CD14-positive monocyte (primary cell): ENCODE measurements at regions not wholly inside any gene's neighbourhood (a gene's known extent, or its start where the extent isn't known, plus 50 kb on each side); places are given as distances from the start of the nearest gene placed in this dataset.

Experiments
- DNase-seq, 3 donors: peaks; one replicate each; pipeline ENCODE4 v3.0.0-alpha.2; 2011 to 2022
- H2AFZ ChIP-seq: 2 replicates; pipeline ENCODE4 v1.6.0; 2012; ENCODE audit warnings: mild to moderate bottlenecking, low read depth, low read length, inconsistent platforms; ENCODE audit not compliant: insufficient read depth, poor library complexity, severe bottlenecking
- H3K27ac ChIP-seq, 2 donors: 1 replicate in 1 of 2; 2 replicates in 1 of 2; pipeline ENCODE4 v1.5.1; 2012 to 2013; ENCODE audit warnings: low read length in 2 of 2, control low read depth in 1 of 2, inconsistent platforms in 1 of 2, low read depth in 1 of 2, mild to moderate bottlenecking in 1 of 2
- H3K27me3 ChIP-seq, 2 donors: one replicate each; pipeline versions ENCODE4 v1.6.0 to v1.6.1; 2011 to 2013; ENCODE audit warnings: low read length in 2 of 2; ENCODE audit not compliant: control insufficient read depth in 2 of 2, insufficient read depth in 2 of 2
- H3K36me3 ChIP-seq, 2 donors: replicated peaks in 1 of 2; 1 replicate in 1 of 2; 2 replicates in 1 of 2; pipeline versions ENCODE4 v1.5.1 to v1.6.1; 2012 to 2013; ENCODE audit warnings: low read length in 2 of 2, control low read depth in 1 of 2, inconsistent platforms in 1 of 2, mild to moderate bottlenecking in 1 of 2; ENCODE audit not compliant: insufficient read depth in 2 of 2, control insufficient read depth in 1 of 2
- H3K4me1 ChIP-seq, 2 donors: 1 replicate in 1 of 2; 2 replicates in 1 of 2; pipeline versions ENCODE4 v1.5.1 to v1.6.1; 2012 to 2013; ENCODE audit warnings: low read length in 2 of 2, control low read depth in 1 of 2, inconsistent platforms in 1 of 2, mild to moderate bottlenecking in 1 of 2, moderate library complexity in 1 of 2; ENCODE audit not compliant: insufficient read depth in 2 of 2, control insufficient read depth in 1 of 2
- H3K4me2 ChIP-seq: replicated peaks from 2 replicates; pipeline ENCODE3; 2012; ENCODE audit warnings: low read length, moderate library complexity, mild to moderate bottlenecking; ENCODE audit not compliant: poor library complexity, severe bottlenecking; ENCODE audit errors: extremely low read depth
- H3K4me3 ChIP-seq, 3 experiments: fragments of 200-600 bp in 1 of 3; sonication (generic) in 1 of 3; replicated peaks in 1 of 3; 1 replicate in 2 of 3; 2 replicates in 1 of 3; pipeline ENCODE4 v1.5.1; 2011 to 2013; ENCODE audit warnings: low read length in 3 of 3, mild to moderate bottlenecking in 3 of 3, control low read depth in 2 of 3, low read depth in 2 of 3, inconsistent platforms in 1 of 3, moderate library complexity in 1 of 3
- H3K79me2 ChIP-seq: 2 replicates; pipeline ENCODE4 v1.6.0; 2012; ENCODE audit warnings: mild to moderate bottlenecking, control low read depth, inconsistent platforms, low read length, moderate library complexity; ENCODE audit not compliant: insufficient read depth
- H3K9ac ChIP-seq: 2 replicates; pipeline ENCODE4 v1.6.0; 2017; ENCODE audit warnings: low read length, mild to moderate bottlenecking; ENCODE audit not compliant: insufficient read depth, poor library complexity, severe bottlenecking
- H3K9me3 ChIP-seq, 2 donors: replicated peaks in 1 of 2; 1 replicate in 1 of 2; 2 replicates in 1 of 2; pipeline versions ENCODE4 v1.5.1 to v1.6.1; 2012 to 2013; ENCODE audit warnings: low read length in 2 of 2, control low read depth in 1 of 2; ENCODE audit not compliant: control insufficient read depth in 1 of 2, insufficient read depth in 1 of 2
- H4K20me1 ChIP-seq: 2 replicates; pipeline ENCODE4 v1.6.0; 2012; ENCODE audit warnings: mild to moderate bottlenecking, low read length, control low read depth, moderate library complexity; ENCODE audit not compliant: insufficient read depth
- H3K27ac Mint-ChIP-seq, 7 donors: one replicate each; pipeline ENCODE4 v1.8.0; 2020; ENCODE audit warnings: mild to moderate bottlenecking in 7 of 7, mixed read lengths in 7 of 7, moderate library complexity in 6 of 7, inconsistent platforms in 2 of 7
- H3K27me3 Mint-ChIP-seq, 3 donors: one replicate each; pipeline ENCODE4 v1.8.0; 2021 to 2022; ENCODE audit warnings: low read depth in 3 of 3, mild to moderate bottlenecking in 3 of 3, mixed read lengths in 3 of 3, moderate library complexity in 3 of 3, inconsistent platforms in 1 of 3
- H3K36me3 Mint-ChIP-seq, 2 donors: one replicate each; pipeline ENCODE4 v1.8.0; 2020; ENCODE audit warnings: mixed read lengths in 2 of 2, inconsistent platforms in 1 of 2, mild to moderate bottlenecking in 1 of 2
- H3K4me1 Mint-ChIP-seq: one replicate; pipeline ENCODE4 v1.8.0; 2020; ENCODE audit warnings: mild to moderate bottlenecking, mixed read lengths
- H3K4me3 Mint-ChIP-seq, 2 donors: one replicate each; pipeline ENCODE4 v1.8.0; 2020; ENCODE audit warnings: mild to moderate bottlenecking in 2 of 2, mixed read lengths in 2 of 2, moderate library complexity in 1 of 2
- H3K9me3 Mint-ChIP-seq, 7 donors: one replicate each; pipeline ENCODE4 v1.8.0; 2020 to 2022; ENCODE audit warnings: mixed read lengths in 7 of 7, mild to moderate bottlenecking in 6 of 7, moderate library complexity in 6 of 7, inconsistent platforms in 2 of 7
- CTCF ChIP-seq: fragments of 200-600 bp; IDR thresholded peaks from one replicate; pipeline ENCODE4 v1.8.0; 2022; ENCODE audit warnings: antibody characterized with exemption, mild to moderate bottlenecking
- WGBS: methylation state at CpG from one replicate; pipeline ENCODE4 v1.1.5; 2013; ENCODE audit warnings: missing lambda C conversion rate; ENCODE audit not compliant: insufficient coverage; 5-methylcytosine and 5-hydroxymethylcytosine counted together
- intact Hi-C, 2 donors: fragments of 100-400 bp; cut with micrococcal nuclease; formaldehyde crosslinking; loops; one replicate each; pipeline versions ENCODE4 v1.15.0 to v1.15.1; 2023

- H3K27me3 ChIP-seq: no peaks in the 10 kb centered on the region
Observed at GRCh38 chr1:30533796-30534550, 189.4 kb downstream of the MATN1 start.

GRCh38 chr1:30533141-30533540 is 190.2 kb downstream of the MATN1 start:
- peaks cover 1 to 7% (median 3%) of the 10 kb centered on the region in 3 donors for H3K27me3 Mint-ChIP-seq
- H3K36me3 Mint-ChIP-seq: no peaks in the 10 kb centered on the region
- Histone ChIP-seq H3K27ac (no peak overlapping the region), H3K4me1 (no peaks in the 10 kb centered on the region), H3K79me2 (no peaks in the 10 kb centered on the region), H3K9me3 (no peaks in the 10 kb centered on the region), H3K36me3 (no peaks in the 10 kb centered on the region), H3K4me3 (no peak overlapping the region), H3K4me2 (no peak overlapping the region), H2AFZ (no peak overlapping the region), H4K20me1 (no peaks in the 10 kb centered on the region), H3K9ac (no peak overlapping the region), H3K27me3 (no peaks in the 10 kb centered on the region)
- no peak overlapping the region for H3K4me3 Mint-ChIP-seq
- no peak for TF ChIP-seq CTCF
- intact Hi-C loops: no loop called here
- H3K9me3 Mint-ChIP-seq: peaks cover 0 to 1% (median 0%) of the 10 kb centered on the region in 7 donors
- WGBS: 76% methylated on average over 2 of the region's 3 CpGs
- no peak for DNase-seq
- no peaks in the 10 kb centered on the region for H3K4me1 Mint-ChIP-seq
- H3K27ac Mint-ChIP-seq: no peak overlapping the region

More at GRCh38 chr1:30533796-30534550, 189.4 kb downstream of the MATN1 start:
- no peaks in the 10 kb centered on the region for H3K9me3 ChIP-seq
- no peaks in the 10 kb centered on the region for H3K4me1 ChIP-seq
- no peak overlapping the region for H3K4me3 ChIP-seq
- intact Hi-C loops: no loop called here
- H3K9ac ChIP-seq: no peak overlapping the region
- no peaks in the 10 kb centered on the region for H4K20me1 ChIP-seq
- TF ChIP-seq CTCF: no peak
- no peaks in the 10 kb centered on the region for H3K79me2 ChIP-seq
- Mint-ChIP-seq H3K4me3 (no peak overlapping the region), H3K4me1 (no peaks in the 10 kb centered on the region), H3K27me3 (peaks cover 1 to 7% (median 3%) of the 10 kb centered on the region in 3 donors), H3K9me3 (peaks cover 0 to 1% (median 0%) of the 10 kb centered on the region in 7 donors), H3K36me3 (no peaks in the 10 kb centered on the region), H3K27ac (no peak overlapping the region)
- DNase-seq: no peak
- H3K36me3 ChIP-seq: no peaks in the 10 kb centered on the region
- H2AFZ ChIP-seq: no peak overlapping the region
- H3K4me2 ChIP-seq: no peak overlapping the region
- WGBS: 78% methylated on average over 4 of the region's 6 CpGs
- H3K27ac ChIP-seq: no peak overlapping the region
